SW 1271 (cell line): ENCODE measurements at regions not wholly inside any gene's neighbourhood (a gene's known extent, or its start where the extent isn't known, plus 50 kb on each side); places are given as distances from the start of the nearest gene placed in this dataset.

ENCODE experiments used
- DNase-seq, 2 experiments: peaks; one replicate each; lab custom pipeline; 2025; lab: John Stamatoyannopoulos, UW

DNA sequence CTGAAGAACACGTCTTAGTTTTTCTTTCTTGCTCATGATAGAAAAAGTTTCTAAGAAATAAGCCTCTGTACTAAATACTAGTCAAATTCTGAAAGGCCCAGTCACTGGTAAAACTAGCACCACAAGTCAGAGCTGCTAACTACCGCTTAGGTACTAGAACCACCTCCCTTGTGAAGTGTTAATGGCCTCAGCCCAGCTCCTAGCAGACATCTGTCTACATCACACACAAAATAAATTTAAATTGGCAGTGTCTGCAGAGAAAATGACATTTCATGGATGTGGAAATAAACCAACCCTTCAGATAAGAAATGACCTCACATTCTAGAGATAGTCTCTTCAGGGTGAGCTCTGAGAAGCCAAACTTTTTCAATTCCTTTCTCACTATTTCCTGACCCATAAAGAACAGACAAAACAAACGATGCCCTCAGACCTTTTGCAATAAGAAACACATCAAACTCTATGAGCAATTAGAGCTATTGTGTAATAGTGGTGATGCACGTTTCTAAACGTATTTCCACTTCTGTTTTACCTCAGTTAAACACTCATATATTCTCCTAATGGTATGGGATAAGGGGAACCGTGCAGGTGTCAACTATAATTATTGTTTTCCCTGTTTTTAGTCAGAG lies 70.3 kb upstream of the DSG1 start:
- DNase-seq: no peak

DNA sequence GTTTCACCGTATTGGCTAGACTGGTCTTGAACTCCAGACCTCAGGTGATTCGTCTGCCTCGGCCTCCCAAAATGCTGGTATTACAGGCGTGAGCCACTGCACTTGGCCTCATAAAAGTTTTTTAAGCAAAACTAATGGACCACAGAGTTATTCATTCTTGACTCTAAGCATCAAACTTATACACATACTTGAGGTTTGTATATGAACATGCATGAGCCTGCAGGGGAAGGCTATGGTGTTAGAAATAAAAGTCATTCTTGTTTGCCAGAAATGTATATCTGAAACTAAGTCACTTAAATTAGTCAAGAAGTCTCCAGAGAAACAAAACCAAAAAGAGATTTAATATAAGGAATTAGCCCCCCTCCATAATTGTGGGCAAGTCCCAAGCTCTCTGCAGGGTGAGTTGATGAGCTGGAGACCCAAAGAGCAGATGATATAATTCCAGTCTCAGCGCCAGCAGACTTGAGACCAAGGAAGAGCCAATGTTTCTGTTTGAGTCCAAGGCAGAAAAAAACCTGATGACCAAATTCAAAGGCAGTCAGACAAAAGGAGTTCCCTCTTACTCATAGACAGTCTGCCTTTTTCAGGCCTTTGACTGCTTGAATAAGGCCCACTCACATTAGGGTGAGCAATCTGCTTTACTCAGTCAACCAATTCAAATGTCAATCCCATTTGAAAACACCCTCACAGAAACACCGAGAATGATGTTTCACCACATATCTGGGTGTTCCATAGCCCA lies 69.0 kb upstream of the DSG1 start:
- DNase-seq: no peak

DNA sequence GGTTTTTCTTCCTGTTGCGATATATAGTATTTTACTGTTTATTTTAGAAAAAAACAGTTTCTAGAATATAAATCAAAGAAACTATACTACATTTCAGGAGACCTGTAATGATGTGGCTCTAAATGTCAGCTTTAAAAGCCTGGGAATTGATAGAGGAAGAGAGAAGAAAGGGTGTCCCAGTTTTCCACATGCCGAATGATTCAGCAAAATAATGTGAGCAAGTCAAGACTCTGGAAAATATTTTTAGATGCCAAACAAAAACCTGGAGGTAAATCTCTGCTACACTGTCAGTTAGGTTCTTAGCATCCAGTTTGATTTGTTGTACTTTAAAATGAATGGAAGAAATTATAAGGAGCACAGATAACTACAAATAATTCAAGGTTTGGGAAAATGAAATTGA lies 67.1 kb upstream of the DSG1 start:
- DNase-seq: no peak

DNA sequence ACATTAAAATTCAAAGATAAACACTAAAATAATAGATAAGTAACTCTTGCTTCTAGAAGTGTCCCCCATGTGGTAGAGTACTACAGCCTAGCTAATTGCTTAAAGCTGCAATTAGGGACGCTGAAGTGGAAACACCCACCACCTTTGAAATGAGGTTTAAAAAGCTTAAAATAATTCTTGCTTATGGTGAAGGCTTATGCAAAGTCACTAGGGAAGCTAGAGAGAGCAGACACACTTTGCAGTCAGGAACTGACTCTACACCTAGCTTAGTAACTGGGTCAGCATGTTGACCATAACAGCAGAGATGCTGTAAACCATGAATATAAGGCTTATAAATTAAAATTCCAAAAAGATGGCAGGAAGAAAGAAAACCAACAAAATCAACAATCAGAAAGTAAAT lies 65.4 kb upstream of the DSG1 start:
- no peak for DNase-seq

DNA sequence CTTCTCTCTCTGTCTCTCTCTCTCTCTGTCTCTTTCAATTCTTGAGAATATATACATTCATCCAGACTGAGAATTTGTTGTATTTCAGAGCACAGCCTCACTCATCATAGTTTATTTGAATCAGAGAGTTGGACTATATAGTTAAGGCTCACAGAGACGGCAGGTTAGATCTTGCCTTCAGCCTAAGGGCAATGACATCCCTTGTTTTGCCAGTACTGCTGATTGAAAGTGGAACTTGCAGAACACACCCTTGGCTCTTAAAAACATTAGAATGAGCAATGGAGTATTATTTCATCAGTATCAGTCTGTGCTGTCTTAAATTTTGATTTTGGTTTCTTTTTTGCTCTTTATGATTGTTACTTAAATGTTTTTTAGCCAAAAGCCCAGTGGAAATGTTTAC lies 62.0 kb upstream of the DSG1 start:
- DNase-seq: no peak

DNA sequence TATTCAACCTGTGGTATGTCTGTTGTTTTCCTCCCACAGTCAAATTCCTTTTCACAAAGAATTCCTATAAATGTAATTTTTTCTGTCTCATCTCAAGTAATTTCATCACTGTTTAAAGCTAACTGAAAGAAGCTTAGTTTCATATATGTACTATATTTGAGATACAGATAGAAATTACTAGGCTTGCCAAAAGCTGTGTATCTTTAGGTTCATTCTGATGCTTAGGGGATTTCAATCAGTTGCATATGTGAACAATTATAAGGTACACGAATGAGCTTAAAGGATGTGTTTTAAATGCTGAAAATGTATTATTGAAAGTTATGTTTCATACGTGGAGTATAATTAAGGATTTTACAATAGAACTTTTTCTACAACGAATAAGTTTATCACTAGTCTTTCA lies 59.2 kb upstream of the DSG1 start:
- DNase-seq: no peak

DNA sequence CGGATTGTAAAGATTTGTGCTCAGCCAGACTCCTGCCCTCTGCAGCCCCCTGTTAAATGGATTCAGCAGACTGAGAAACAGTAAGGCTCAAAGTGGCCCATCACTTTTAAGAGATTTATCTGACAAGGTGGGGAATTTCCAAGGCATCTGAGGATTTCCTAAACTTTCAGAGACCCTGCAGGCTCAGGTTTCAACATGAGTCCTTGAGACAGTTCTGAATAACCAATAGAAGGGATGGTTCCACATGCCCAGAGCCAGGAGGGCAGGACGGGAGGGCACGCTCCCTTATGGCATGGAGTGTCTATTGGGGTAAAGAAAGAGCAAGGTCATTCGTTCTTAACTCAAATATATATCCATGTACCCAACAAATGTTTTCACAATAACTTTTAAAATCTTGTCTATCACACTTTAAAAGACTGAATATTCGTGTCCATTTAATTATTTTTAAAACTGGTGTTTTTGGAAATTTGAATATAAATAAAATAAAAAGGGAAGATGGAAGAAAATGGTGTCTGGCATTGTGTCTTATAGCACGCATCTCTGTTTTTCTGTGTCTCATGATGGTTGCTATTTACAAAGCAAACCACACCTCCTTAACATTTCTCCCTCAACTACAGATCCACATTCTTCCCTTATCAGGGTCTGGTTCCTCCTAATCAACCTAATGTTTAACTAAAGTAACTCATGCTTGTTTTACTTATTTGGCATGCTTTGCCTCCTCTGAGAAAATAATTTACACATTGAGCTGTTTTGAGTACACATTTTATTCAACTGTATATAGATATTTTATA lies 56.0 kb upstream of the DSG1 start:
- DNase-seq: no peak

DNA sequence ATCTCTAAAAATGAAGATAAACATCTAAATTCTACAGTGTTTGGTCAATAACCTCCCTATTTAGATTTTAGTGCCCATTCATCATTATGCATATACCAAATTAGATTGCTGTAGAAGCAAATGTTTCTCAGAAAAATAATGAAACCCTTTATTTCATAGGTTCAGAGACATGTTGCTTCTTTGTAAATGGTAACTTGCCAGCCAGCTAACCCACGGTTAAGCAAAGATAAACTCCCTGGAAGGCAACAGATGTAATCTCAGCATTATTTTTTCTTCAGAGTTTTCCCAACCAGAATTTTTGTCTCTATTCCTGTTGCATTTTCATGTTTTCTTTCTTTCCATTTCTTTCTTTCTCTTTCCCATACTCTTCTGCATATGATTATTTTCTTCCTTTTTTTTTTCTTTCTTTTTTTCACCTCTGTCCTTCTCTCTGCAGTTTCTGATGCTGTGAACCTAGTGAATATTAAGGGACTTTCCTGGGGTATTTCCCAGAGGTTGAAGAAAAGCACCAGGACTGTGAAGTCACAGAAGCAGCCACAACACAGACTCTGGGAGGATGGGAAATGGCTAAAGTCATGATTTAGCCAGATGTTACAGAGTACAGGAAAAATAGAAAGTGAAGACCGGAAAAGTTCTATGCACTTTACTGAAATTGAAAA lies 50.0 kb upstream of the DSG1 start:
- no peak for DNase-seq
